Smooth muscle cell (in vitro differentiated cells): ENCODE measurements at regions not wholly inside any gene's neighbourhood (a gene's known extent, or its start where the extent isn't known, plus 50 kb on each side); places are given as distances from the start of the nearest gene placed in this dataset.

Source experiments
- DNase-seq: peaks from one replicate; lab custom pipeline; 2025; ENCODE audit not compliant: unreplicated experiment; lab: John Stamatoyannopoulos, UW
- H2AFZ ChIP-seq: fragments of 200-600 bp; sonication (generic); 2 replicates; pipeline ENCODE4 v1.6.0; 2016; ENCODE audit warnings: antibody characterized with exemption, low read depth, mild to moderate bottlenecking
- H3F3A ChIP-seq: fragments of 200-600 bp; sonication (generic); 2 replicates; pipeline ENCODE4 v1.6.0; 2017; ENCODE audit warnings: antibody characterized with exemption, low read depth
- H3K27ac ChIP-seq: fragments of 200-600 bp; sonication (generic); 2 replicates; pipeline ENCODE4 v1.5.1; 2016; ENCODE audit warnings: low read depth, mild to moderate bottlenecking
- H3K27me3 ChIP-seq: fragments of 200-600 bp; sonication (generic); 2 replicates; pipeline ENCODE4 v1.6.1; 2016; ENCODE audit warnings: low read depth, mild to moderate bottlenecking
- H3K36me3 ChIP-seq: fragments of 200-600 bp; sonication (generic); 2 replicates; pipeline ENCODE4 v1.5.1; 2016; ENCODE audit warnings: low read depth
- H3K4me1 ChIP-seq: fragments of 200-600 bp; sonication (generic); 2 replicates; pipeline ENCODE4 v1.5.1; 2016; ENCODE audit warnings: low read depth
- H3K4me2 ChIP-seq: fragments of 200-600 bp; sonication (generic); 2 replicates; pipeline ENCODE4 v1.6.0; 2016; ENCODE audit warnings: mild to moderate bottlenecking
- H3K4me3 ChIP-seq: fragments of 200-600 bp; sonication (generic); 2 replicates; pipeline ENCODE4 v1.5.1; 2016; ENCODE audit warnings: mild to moderate bottlenecking
- H3K79me2 ChIP-seq: fragments of 200-600 bp; sonication (generic); 2 replicates; pipeline ENCODE4 v1.6.0; 2016; ENCODE audit warnings: low read depth, mild to moderate bottlenecking
- H3K9ac ChIP-seq: fragments of 200-600 bp; sonication (generic); 2 replicates; pipeline ENCODE4 v1.6.0; 2016; ENCODE audit warnings: low read depth
- H3K9me3 ChIP-seq: fragments of 200-600 bp; sonication (generic); replicated peaks from 2 replicates; pipeline ENCODE4 v1.5.1; 2016; ENCODE audit warnings: low read depth
- H4K20me1 ChIP-seq: fragments of 200-600 bp; sonication (generic); 2 replicates; pipeline ENCODE4 v1.6.0; 2016; ENCODE audit warnings: low read depth
- CTCF ChIP-seq: fragments of 200-600 bp; sonication (generic); IDR thresholded peaks from 2 replicates; pipeline ENCODE4 v1.5.1; 2017; ENCODE audit warnings: borderline replicate concordance, mild to moderate bottlenecking, antibody characterized with exemption; ENCODE audit not compliant: insufficient read depth, poor library complexity, severe bottlenecking
- WGBS: methylation state at CpG from one replicate; pipeline ENCODE4 v1.1.7; 2016; ENCODE audit warnings: low lambda C conversion rate; 5-methylcytosine and 5-hydroxymethylcytosine counted together

- H3K36me3 ChIP-seq = no peaks in the 10 kb centered on the region
- H3K4me2 ChIP-seq = no peak overlapping the region
- WGBS = 66% methylated on average over 4 of the region's 4 CpGs
- no peak for DNase-seq
- no peaks in the 10 kb centered on the region for H3K9me3 ChIP-seq
- H3K79me2 ChIP-seq = no peaks in the 10 kb centered on the region
- H3K27me3 ChIP-seq = no peaks in the 10 kb centered on the region
- TF ChIP-seq CTCF = no peak
- no peak overlapping the region for H3K4me3 ChIP-seq
- no peaks in the 10 kb centered on the region for H4K20me1 ChIP-seq
- H2AFZ ChIP-seq = no peak overlapping the region
- no peak overlapping the region for H3K27ac ChIP-seq
- no peaks in the 10 kb centered on the region for H3F3A ChIP-seq
- H3K9ac ChIP-seq = no peak overlapping the region
- no peaks in the 10 kb centered on the region for H3K4me1 ChIP-seq
Measured at GRCh38 chr6:54646069-54646950, 200.3 kb upstream of the FAM83B start.

- 90% methylated on average over 8 of the region's 8 CpGs for WGBS
- H3K4me2 ChIP-seq = no peak overlapping the region
- H2AFZ ChIP-seq = no peak overlapping the region
Measured at GRCh38 chr6:54646951-54647664, 199.5 kb upstream of the FAM83B start.

GRCh38 chr6:54654381-54654780, 192.2 kb upstream of the FAM83B start:
- Histone ChIP-seq H3K4me1 (no peaks in the 10 kb centered on the region), H3K9ac (no peak overlapping the region), H3K79me2 (no peaks in the 10 kb centered on the region), H3K27ac (no peak overlapping the region), H3K9me3 (no peaks in the 10 kb centered on the region), H3K27me3 (no peaks in the 10 kb centered on the region), H3K36me3 (no peaks in the 10 kb centered on the region), H2AFZ (no peak overlapping the region), H3K4me3 (no peak overlapping the region), H3K4me2 (no peak overlapping the region), H4K20me1 (no peaks in the 10 kb centered on the region), H3F3A (no peaks in the 10 kb centered on the region)
- no peak for DNase-seq
- TF ChIP-seq CTCF = no peak

More at GRCh38 chr6:54646951-54647664, 199.5 kb upstream of the FAM83B start:
- H3K36me3 ChIP-seq = no peaks in the 10 kb centered on the region
- H3K27ac ChIP-seq = no peak overlapping the region
- H3K4me3 ChIP-seq = no peak overlapping the region
- no peaks in the 10 kb centered on the region for H3K79me2 ChIP-seq
- H4K20me1 ChIP-seq = no peaks in the 10 kb centered on the region
- H3K4me1 ChIP-seq = no peaks in the 10 kb centered on the region
- H3K27me3 ChIP-seq = no peaks in the 10 kb centered on the region
- H3K9ac ChIP-seq = no peak overlapping the region
- no peaks in the 10 kb centered on the region for H3K9me3 ChIP-seq
- no peak for DNase-seq
- TF ChIP-seq CTCF = no peak
- no peaks in the 10 kb centered on the region for H3F3A ChIP-seq

GRCh38 chr6:54655162-54655561, 191.4 kb upstream of the FAM83B start:
- H3K4me1 ChIP-seq = no peaks in the 10 kb centered on the region

More at GRCh38 chr6:54655162-54655561, 191.4 kb upstream of the FAM83B start:
- Histone ChIP-seq H3K9me3 (no peaks in the 10 kb centered on the region), H3K36me3 (no peaks in the 10 kb centered on the region), H3K4me2 (no peak overlapping the region), H3K27ac (no peak overlapping the region), H3F3A (no peaks in the 10 kb centered on the region), H3K79me2 (no peaks in the 10 kb centered on the region), H3K9ac (no peak overlapping the region), H2AFZ (no peak overlapping the region), H3K27me3 (no peaks in the 10 kb centered on the region), H3K4me3 (no peak overlapping the region), H4K20me1 (no peaks in the 10 kb centered on the region)
- no peak for TF ChIP-seq CTCF
- no peak for DNase-seq
- 100% methylated on average over 1 of the region's 1 CpG for WGBS
